GM23338 (cell line): ENCODE measurements at regions not wholly inside any gene's neighbourhood (a gene's known extent, or its start where the extent isn't known, plus 50 kb on each side); places are given as distances from the start of the nearest gene placed in this dataset.

Source experiments
- ATAC-seq: fragments of 200-7000 bp; cut with Tn5 transposase; 3 replicates; pipeline ENCODE4 v1.9.1; 2020
- DNase-seq: peaks from one replicate; pipeline ENCODE4 v3.0.0-alpha.2; 2015; ENCODE audit warnings: low spot score
- H2AFZ ChIP-seq: fragments of 200-600 bp; sonication (generic); 2 replicates; pipeline ENCODE4 v1.8.0; 2016; ENCODE audit warnings: antibody characterized with exemption, mild to moderate bottlenecking, moderate library complexity
- H3F3A ChIP-seq: fragments of 200-600 bp; sonication (generic); replicated peaks from 2 replicates; pipeline ENCODE4 v1.8.0; 2017; ENCODE audit warnings: antibody characterized with exemption, mixed run types, low read depth
- H3K27ac ChIP-seq: fragments of 200-600 bp; sonication (generic); 2 replicates; pipeline ENCODE4 v1.6.1; 2016; ENCODE audit warnings: low read depth
- H3K27me3 ChIP-seq: fragments of 200-600 bp; sonication (generic); 2 replicates; pipeline ENCODE4 v1.8.0; 2016; ENCODE audit warnings: mild to moderate bottlenecking, mixed run types, moderate library complexity; ENCODE audit not compliant: insufficient read depth
- H3K36me3 ChIP-seq: fragments of 200-600 bp; sonication (generic); 2 replicates; pipeline ENCODE4 v1.8.0; 2016; ENCODE audit warnings: mild to moderate bottlenecking; ENCODE audit not compliant: insufficient read depth
- H3K4me1 ChIP-seq: fragments of 200-600 bp; sonication (generic); 2 replicates; pipeline ENCODE4 v1.8.0; 2016; ENCODE audit warnings: mild to moderate bottlenecking, moderate library complexity; ENCODE audit not compliant: insufficient read depth
- H3K4me2 ChIP-seq: fragments of 200-600 bp; sonication (generic); 2 replicates; pipeline ENCODE4 v1.7.1; 2017; ENCODE audit warnings: mixed run types
- H3K4me3 ChIP-seq: fragments of 200-600 bp; sonication (generic); 2 replicates; pipeline ENCODE4 v1.6.1; 2016; ENCODE audit warnings: mixed run types
- H3K79me2 ChIP-seq: fragments of 200-600 bp; sonication (generic); replicated peaks from 2 replicates; pipeline ENCODE4 v1.8.0; 2017; ENCODE audit warnings: mild to moderate bottlenecking; ENCODE audit not compliant: insufficient read depth
- H3K9me2 ChIP-seq: fragments of 200-600 bp; sonication (generic); 2 replicates; pipeline ENCODE4 v1.8.0; 2017; ENCODE audit not compliant: insufficient read depth
- H4K20me1 ChIP-seq: fragments of 200-600 bp; sonication (generic); replicated peaks from 2 replicates; pipeline ENCODE4 v1.8.0; 2017; ENCODE audit warnings: mild to moderate bottlenecking; ENCODE audit not compliant: insufficient read depth
- H3K27ac Mint-ChIP-seq: 2 replicates; pipeline ENCODE4 v1.8.0; 2020; ENCODE audit warnings: inconsistent platforms, mild to moderate bottlenecking, moderate library complexity, mixed read lengths
- H3K27me3 Mint-ChIP-seq: 3 replicates; pipeline ENCODE4 v1.8.0; 2022; ENCODE audit warnings: low read depth, mild to moderate bottlenecking, moderate library complexity, mixed read lengths, inconsistent platforms; ENCODE audit not compliant: insufficient read depth, poor library complexity
- H3K36me3 Mint-ChIP-seq: 3 replicates; pipeline ENCODE4 v1.8.0; 2021; ENCODE audit warnings: low read depth, mild to moderate bottlenecking, inconsistent platforms, moderate library complexity, mixed read lengths
- H3K4me1 Mint-ChIP-seq: 3 replicates; pipeline ENCODE4 v1.8.0; 2020; ENCODE audit warnings: mild to moderate bottlenecking, inconsistent platforms, mixed read lengths
- H3K4me3 Mint-ChIP-seq: 3 replicates; pipeline ENCODE4 v1.8.0; 2021; ENCODE audit warnings: moderate library complexity, mild to moderate bottlenecking, inconsistent platforms, mixed read lengths
- H3K9me3 Mint-ChIP-seq: 3 replicates; pipeline ENCODE4 v1.8.0; 2020; ENCODE audit warnings: moderate library complexity, mild to moderate bottlenecking, inconsistent platforms, mixed read lengths
- CREB1 ChIP-seq: fragments of 250-450 bp; sonication (Bioruptor Pico); IDR thresholded peaks from 2 replicates; pipeline ENCODE4 v1.5.0; 2020; ENCODE audit warnings: low read depth, mild to moderate bottlenecking, moderate library complexity
- EZH2 ChIP-seq: fragments of 200-600 bp; sonication (generic); IDR thresholded peaks from one replicate; pipeline ENCODE4 v1.8.0; 2017; ENCODE audit warnings: antibody characterized with exemption, mild to moderate bottlenecking, low read depth; ENCODE audit not compliant: unreplicated experiment
- EZH2phosphoT487 ChIP-seq: fragments of 200-600 bp; sonication (generic); IDR thresholded peaks from one replicate; pipeline ENCODE4 v1.8.1; 2018; ENCODE audit warnings: antibody characterized with exemption; ENCODE audit not compliant: unreplicated experiment
- JUNB ChIP-seq: IDR thresholded peaks from one replicate; pipeline ENCODE4 v1.6.1; 2016; ENCODE audit warnings: antibody characterized with exemption; ENCODE audit not compliant: unreplicated experiment
- NANOG ChIP-seq: IDR thresholded peaks from 2 replicates; pipeline ENCODE4 v1.6.1; 2016; ENCODE audit warnings: antibody characterized with exemption, borderline replicate concordance
- POLR2AphosphoS5 ChIP-seq: IDR thresholded peaks from 2 replicates; pipeline ENCODE4 v1.6.1; 2016; ENCODE audit warnings: antibody characterized with exemption, low read depth
- REST ChIP-seq: IDR thresholded peaks from one replicate; pipeline ENCODE4 v1.6.1; 2018; ENCODE audit warnings: antibody characterized with exemption; ENCODE audit not compliant: unreplicated experiment
- STAT1 ChIP-seq: IDR thresholded peaks from one replicate; pipeline ENCODE4 v1.6.1; 2016; ENCODE audit warnings: antibody characterized with exemption; ENCODE audit not compliant: unreplicated experiment
- ZNF114 ChIP-seq: fragments of 250-450 bp; sonication (Bioruptor Pico); IDR thresholded peaks from 2 replicates; pipeline ENCODE4 v1.5.0; 2020; ENCODE audit warnings: mild to moderate bottlenecking, moderate library complexity
- ZNF331 ChIP-seq: fragments of 250-450 bp; sonication (Bioruptor Pico); IDR thresholded peaks from 2 replicates; pipeline ENCODE4 v1.5.0; 2020; ENCODE audit warnings: low read depth, mild to moderate bottlenecking, moderate library complexity
- TF ChIP-seq, protein P1 (sequence below), 2 experiments: fragments of 200-600 bp in 1 of 2; sonication (generic) in 1 of 2; conservative IDR thresholded peaks; 2 replicates each; pipeline versions ENCODE4 v1.5.1 to v1.6.1; 2016 to 2017; ENCODE audit warnings: antibody characterized with exemption in 2 of 2, low read depth in 2 of 2, mild to moderate bottlenecking in 2 of 2, moderate library complexity in 1 of 2
- TF ChIP-seq, protein P2 (sequence below): fragments of 250-450 bp; sonication (Bioruptor Pico); IDR thresholded peaks from 2 replicates; pipeline ENCODE4 v1.5.0; 2020; ENCODE audit warnings: mild to moderate bottlenecking, moderate library complexity
- TF ChIP-seq, protein P3 (sequence below): IDR thresholded peaks from 2 replicates; pipeline ENCODE4 v1.6.1; 2016; ENCODE audit warnings: antibody characterized with exemption

- Mint-ChIP-seq H3K27me3 (peaks cover 2% of the 10 kb centered on the region), H3K9me3 (no peaks in the 10 kb centered on the region), H3K27ac (no peak overlapping the region), H3K36me3 (peaks cover 6% of the 10 kb centered on the region; the same call in 2 of the 3 replicates), H3K4me1 (peaks cover 3% of the 10 kb centered on the region; the same call in 1 of the 3 replicates), H3K4me3 (no peak overlapping the region)
- TF ChIP-seq REST (no peak), CREB1 (CRISPR knock-in tag) (no peak), JUNB (no peak), EZH2 (no peak), STAT1 (no peak), EZH2phosphoT487 (no peak), POLR2AphosphoS5 (no peak), ZNF331 (no peak), NANOG (no peak), ZNF114 (CRISPR knock-in tag) (no peak)
- TF ChIP-seq, protein P1, sequence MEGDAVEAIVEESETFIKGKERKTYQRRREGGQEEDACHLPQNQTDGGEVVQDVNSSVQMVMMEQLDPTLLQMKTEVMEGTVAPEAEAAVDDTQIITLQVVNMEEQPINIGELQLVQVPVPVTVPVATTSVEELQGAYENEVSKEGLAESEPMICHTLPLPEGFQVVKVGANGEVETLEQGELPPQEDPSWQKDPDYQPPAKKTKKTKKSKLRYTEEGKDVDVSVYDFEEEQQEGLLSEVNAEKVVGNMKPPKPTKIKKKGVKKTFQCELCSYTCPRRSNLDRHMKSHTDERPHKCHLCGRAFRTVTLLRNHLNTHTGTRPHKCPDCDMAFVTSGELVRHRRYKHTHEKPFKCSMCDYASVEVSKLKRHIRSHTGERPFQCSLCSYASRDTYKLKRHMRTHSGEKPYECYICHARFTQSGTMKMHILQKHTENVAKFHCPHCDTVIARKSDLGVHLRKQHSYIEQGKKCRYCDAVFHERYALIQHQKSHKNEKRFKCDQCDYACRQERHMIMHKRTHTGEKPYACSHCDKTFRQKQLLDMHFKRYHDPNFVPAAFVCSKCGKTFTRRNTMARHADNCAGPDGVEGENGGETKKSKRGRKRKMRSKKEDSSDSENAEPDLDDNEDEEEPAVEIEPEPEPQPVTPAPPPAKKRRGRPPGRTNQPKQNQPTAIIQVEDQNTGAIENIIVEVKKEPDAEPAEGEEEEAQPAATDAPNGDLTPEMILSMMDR (conservative IDR thresholded peaks at IDR 0.05; ENCODE audit: low read depth in 2 of 2) = no peak
- TF ChIP-seq, protein P2, sequence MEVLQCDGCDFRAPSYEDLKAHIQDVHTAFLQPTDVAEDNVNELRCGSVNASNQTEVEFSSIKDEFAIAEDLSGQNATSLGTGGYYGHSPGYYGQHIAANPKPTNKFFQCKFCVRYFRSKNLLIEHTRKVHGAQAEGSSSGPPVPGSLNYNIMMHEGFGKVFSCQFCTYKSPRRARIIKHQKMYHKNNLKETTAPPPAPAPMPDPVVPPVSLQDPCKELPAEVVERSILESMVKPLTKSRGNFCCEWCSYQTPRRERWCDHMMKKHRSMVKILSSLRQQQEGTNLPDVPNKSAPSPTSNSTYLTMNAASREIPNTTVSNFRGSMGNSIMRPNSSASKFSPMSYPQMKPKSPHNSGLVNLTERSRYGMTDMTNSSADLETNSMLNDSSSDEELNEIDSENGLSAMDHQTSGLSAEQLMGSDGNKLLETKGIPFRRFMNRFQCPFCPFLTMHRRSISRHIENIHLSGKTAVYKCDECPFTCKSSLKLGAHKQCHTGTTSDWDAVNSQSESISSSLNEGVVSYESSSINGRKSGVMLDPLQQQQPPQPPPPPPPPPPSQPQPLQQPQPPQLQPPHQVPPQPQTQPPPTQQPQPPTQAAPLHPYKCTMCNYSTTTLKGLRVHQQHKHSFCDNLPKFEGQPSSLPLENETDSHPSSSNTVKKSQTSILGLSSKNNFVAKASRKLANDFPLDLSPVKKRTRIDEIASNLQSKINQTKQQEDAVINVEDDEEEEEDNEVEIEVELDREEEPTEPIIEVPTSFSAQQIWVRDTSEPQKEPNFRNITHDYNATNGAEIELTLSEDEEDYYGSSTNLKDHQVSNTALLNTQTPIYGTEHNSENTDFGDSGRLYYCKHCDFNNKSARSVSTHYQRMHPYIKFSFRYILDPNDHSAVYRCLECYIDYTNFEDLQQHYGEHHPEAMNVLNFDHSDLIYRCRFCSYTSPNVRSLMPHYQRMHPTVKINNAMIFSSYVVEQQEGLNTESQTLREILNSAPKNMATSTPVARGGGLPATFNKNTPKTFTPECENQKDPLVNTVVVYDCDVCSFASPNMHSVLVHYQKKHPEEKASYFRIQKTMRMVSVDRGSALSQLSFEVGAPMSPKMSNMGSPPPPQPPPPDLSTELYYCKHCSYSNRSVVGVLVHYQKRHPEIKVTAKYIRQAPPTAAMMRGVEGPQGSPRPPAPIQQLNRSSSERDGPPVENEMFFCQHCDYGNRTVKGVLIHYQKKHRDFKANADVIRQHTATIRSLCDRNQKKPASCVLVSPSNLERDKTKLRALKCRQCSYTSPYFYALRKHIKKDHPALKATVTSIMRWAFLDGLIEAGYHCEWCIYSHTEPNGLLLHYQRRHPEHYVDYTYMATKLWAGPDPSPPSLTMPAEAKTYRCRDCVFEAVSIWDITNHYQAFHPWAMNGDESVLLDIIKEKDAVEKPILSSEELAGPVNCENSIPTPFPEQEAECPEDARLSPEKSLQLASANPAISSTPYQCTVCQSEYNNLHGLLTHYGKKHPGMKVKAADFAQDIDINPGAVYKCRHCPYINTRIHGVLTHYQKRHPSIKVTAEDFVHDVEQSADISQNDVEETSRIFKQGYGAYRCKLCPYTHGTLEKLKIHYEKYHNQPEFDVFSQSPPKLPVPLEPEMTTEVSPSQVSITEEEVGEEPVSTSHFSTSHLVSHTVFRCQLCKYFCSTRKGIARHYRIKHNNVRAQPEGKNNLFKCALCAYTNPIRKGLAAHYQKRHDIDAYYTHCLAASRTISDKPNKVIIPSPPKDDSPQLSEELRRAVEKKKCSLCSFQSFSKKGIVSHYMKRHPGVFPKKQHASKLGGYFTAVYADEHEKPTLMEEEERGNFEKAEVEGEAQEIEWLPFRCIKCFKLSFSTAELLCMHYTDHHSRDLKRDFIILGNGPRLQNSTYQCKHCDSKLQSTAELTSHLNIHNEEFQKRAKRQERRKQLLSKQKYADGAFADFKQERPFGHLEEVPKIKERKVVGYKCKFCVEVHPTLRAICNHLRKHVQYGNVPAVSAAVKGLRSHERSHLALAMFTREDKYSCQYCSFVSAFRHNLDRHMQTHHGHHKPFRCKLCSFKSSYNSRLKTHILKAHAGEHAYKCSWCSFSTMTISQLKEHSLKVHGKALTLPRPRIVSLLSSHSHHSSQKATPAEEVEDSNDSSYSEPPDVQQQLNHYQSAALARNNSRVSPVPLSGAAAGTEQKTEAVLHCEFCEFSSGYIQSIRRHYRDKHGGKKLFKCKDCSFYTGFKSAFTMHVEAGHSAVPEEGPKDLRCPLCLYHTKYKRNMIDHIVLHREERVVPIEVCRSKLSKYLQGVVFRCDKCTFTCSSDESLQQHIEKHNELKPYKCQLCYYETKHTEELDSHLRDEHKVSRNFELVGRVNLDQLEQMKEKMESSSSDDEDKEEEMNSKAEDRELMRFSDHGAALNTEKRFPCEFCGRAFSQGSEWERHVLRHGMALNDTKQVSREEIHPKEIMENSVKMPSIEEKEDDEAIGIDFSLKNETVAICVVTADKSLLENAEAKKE = no peak
- TF ChIP-seq, protein P3, sequence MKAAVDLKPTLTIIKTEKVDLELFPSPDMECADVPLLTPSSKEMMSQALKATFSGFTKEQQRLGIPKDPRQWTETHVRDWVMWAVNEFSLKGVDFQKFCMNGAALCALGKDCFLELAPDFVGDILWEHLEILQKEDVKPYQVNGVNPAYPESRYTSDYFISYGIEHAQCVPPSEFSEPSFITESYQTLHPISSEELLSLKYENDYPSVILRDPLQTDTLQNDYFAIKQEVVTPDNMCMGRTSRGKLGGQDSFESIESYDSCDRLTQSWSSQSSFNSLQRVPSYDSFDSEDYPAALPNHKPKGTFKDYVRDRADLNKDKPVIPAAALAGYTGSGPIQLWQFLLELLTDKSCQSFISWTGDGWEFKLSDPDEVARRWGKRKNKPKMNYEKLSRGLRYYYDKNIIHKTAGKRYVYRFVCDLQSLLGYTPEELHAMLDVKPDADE = no peak
- no peaks in the 10 kb centered on the region for H3K9me2 ChIP-seq
- H2AFZ ChIP-seq = no peak overlapping the region
- no peaks in the 10 kb centered on the region for H4K20me1 ChIP-seq
- no peak overlapping the region for H3K4me2 ChIP-seq
- ATAC-seq (no peak), DNase-seq (no peak)
- H3K79me2 ChIP-seq = no peaks in the 10 kb centered on the region
- no peak overlapping the region for H3K4me3 ChIP-seq
- no peak overlapping the region for H3K27ac ChIP-seq
- H3K36me3 ChIP-seq = no peaks in the 10 kb centered on the region
- H3F3A ChIP-seq = no peaks in the 10 kb centered on the region
- no peaks in the 10 kb centered on the region for H3K27me3 ChIP-seq
- no peaks in the 10 kb centered on the region for H3K4me1 ChIP-seq
Observed at GRCh38 chr3:174547801-174548435, 311.2 kb upstream of the NAALADL2 start.
